ENCODE measurements at regions not wholly inside any gene's neighbourhood (a gene's known extent, or its start where the extent isn't known, plus 50 kb on each side); places are given as distances from the start of the nearest gene placed in this dataset.

DNA sequence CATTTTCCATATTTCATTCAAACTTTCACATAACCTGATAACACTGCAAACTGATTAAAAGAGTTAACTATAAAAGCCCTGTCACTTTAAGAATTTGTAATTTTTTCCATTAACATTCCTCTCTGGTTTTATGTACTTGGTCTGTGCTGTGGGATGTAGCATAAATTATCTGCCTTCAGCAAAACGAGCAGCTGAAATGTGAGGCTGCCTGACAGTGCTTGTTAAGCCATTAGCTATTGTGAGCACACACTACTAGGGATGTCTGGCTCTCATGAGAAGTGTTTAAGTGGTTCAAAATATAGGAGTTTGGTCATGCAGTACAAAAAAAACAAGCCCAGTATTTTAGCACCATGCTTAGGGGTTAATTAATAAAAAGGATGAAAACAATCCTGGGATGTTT is 63.0 kb downstream of the HOXA1 start:
- POLR2A ChIA-PET = no interaction called here
- DNase-seq (no peak), ATAC-seq (no peak)
- Mint-ChIP-seq H3K27me3 (no peaks in the 10 kb centered on the region), H3K27ac (no peak overlapping the region), H3K36me3 (ENCODE audit: low read depth) (no peaks in the 10 kb centered on the region), H3K9me3 (no peaks in the 10 kb centered on the region), H3K4me1 (ENCODE audit: low read depth) (peaks cover 21% of the 10 kb centered on the region), H3K4me3 (no peak overlapping the region)
- CTCF ChIA-PET = interaction anchor here (2.0 kb wide), 1 partner anchor 128 kb away, joined by 5 read pairs; no protein-coding TSS in a partner anchor
- intact Hi-C loops (cut with micrococcal nuclease) = no loop called here
- TF ChIP-seq, protein P1, sequence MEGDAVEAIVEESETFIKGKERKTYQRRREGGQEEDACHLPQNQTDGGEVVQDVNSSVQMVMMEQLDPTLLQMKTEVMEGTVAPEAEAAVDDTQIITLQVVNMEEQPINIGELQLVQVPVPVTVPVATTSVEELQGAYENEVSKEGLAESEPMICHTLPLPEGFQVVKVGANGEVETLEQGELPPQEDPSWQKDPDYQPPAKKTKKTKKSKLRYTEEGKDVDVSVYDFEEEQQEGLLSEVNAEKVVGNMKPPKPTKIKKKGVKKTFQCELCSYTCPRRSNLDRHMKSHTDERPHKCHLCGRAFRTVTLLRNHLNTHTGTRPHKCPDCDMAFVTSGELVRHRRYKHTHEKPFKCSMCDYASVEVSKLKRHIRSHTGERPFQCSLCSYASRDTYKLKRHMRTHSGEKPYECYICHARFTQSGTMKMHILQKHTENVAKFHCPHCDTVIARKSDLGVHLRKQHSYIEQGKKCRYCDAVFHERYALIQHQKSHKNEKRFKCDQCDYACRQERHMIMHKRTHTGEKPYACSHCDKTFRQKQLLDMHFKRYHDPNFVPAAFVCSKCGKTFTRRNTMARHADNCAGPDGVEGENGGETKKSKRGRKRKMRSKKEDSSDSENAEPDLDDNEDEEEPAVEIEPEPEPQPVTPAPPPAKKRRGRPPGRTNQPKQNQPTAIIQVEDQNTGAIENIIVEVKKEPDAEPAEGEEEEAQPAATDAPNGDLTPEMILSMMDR (IDR thresholded peaks at IDR 0.05) = no peak

DNA sequence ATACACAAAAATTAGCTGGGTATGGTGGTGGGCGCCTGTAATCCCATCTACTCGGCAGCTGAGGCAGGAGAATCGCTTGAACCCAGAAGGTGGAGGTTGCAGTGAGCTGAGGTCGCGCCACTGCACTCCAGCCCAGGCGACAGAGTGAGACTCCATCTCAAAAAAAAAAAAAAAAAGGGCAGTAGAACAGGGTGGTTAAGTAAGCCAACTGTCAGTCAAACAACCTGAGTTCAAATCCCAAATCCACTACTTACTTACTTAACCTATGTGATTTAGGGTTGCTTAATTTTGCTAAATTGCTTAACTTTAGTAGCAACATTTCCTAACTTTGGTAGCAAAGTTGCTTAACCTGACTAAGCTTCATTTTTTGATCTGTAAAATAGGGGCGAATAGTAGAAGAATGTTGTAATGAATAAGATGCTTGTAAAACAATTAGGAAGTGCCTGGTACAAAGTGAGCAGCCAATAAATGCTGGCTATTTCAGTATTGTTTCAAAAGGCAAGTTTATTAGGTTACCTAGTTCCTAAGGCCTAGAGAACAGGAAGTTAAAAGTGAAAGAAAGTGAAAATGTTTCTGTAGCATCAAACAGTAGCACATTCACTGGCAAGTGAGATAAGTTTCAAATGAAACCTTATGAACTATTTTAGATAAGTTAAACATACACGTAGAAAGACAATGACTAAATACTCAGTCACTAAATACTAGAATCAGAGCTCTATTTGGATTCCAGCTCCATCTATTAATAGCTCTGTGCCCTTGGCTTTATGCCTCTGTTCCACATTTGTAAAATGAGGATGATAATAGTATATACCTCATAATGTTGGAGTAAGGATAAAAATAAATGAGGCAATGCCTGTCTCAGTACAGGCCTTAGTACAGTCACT is 64.3 kb downstream of the HOXA1 start:
- POLR2A ChIA-PET = no interaction called here

DNA sequence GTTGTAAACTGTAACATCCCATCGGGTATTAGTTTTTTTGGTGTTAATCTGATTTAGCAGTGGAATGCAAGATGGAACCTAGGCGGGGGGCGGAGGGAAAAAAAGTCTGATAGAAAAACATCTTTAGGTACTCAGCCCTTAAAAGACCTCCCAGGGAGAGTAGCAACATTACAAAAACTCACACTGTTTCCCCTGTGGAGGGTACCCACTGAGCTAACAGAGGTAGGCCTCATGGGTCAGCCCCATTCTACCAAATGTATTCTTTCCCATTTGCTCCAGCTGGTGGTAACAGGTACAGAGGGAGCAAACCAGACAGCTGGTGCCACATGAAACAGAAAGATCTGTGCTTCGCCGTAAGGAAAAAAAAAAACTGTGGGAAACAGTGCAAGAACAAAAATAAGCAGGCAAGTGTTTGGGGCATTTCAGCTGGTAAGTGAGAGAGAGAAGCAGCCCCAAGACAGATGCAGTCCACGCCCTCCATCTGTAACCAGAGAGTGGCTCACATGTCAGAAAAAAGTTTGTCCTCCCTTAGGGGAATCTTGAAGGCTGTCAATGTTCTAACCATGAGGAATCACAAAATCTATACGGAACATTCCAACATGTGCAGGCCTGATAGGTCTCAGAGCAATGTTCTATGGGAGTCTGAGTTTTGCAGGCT is 65.3 kb downstream of the HOXA1 start:
- intact Hi-C loops (cut with micrococcal nuclease) = no loop called here
- H3K4me1 Mint-ChIP-seq (ENCODE audit: low read depth) = peaks cover 21% of the 10 kb centered on the region
- H3K9me3 Mint-ChIP-seq = no peaks in the 10 kb centered on the region
- ATAC-seq = no peak
- no peak overlapping the region for H3K27ac Mint-ChIP-seq
- no peak overlapping the region for H3K4me3 Mint-ChIP-seq
- no peak for DNase-seq
- no peaks in the 10 kb centered on the region for H3K36me3 Mint-ChIP-seq (ENCODE audit: low read depth)
- TF ChIP-seq, protein P1 (IDR thresholded peaks at IDR 0.05) = no peak
- H3K27me3 Mint-ChIP-seq = no peaks in the 10 kb centered on the region
- POLR2A ChIA-PET = no interaction called here
- CTCF ChIA-PET = no interaction called here

More for the DNA sequence above, 64.3 kb downstream of the HOXA1 start:
- Mint-ChIP-seq H3K4me3 (peak overlapping the region; percentile 19), H3K4me1 (ENCODE audit: low read depth) (peaks cover 21% of the 10 kb centered on the region), H3K9me3 (no peaks in the 10 kb centered on the region), H3K27ac (peak overlapping the region; percentile 88), H3K36me3 (ENCODE audit: low read depth) (no peaks in the 10 kb centered on the region), H3K27me3 (no peaks in the 10 kb centered on the region)
- DNase-seq (no peak), ATAC-seq (peak; percentile 76)
- intact Hi-C loops (cut with micrococcal nuclease) = no loop called here
- CTCF ChIA-PET = interaction anchor here (2.0 kb wide), 1 partner anchor 129 kb away, joined by 5 read pairs; no protein-coding TSS in a partner anchor
- TF ChIP-seq, protein P1 (IDR thresholded peaks at IDR 0.05) = no peak

DNA sequence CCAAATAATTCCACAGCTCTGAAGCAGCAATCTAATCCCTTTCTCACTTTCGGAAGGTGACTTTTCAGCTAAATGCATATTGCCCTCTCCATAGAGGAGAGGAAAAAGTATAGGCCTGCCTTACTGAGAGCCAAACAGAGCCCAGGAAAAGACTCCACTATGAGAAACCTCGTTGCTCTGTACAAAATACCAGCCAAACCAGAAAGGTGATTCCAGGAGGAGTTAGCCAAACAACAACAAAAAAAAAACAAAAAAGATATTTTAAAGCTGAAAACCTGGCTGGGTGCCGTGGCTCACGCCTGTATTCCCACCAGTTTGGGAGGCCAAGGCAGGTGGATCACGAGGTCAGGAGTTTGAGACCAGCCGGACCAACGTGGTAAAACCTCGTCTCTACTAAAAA is 70.5 kb downstream of the HOXA1 start:
- no peak for DNase-seq
- Mint-ChIP-seq H3K36me3 (ENCODE audit: low read depth) (no peaks in the 10 kb centered on the region), H3K4me1 (ENCODE audit: low read depth) (no peaks in the 10 kb centered on the region), H3K4me3 (no peak overlapping the region), H3K27ac (no peak overlapping the region), H3K27me3 (no peaks in the 10 kb centered on the region), H3K9me3 (no peaks in the 10 kb centered on the region)
- ChIA-PET POLR2A (no interaction called here), CTCF (interaction anchor here (1.7 kb wide), 1 partner anchor 136 kb away, joined by 4 read pairs; no protein-coding TSS in a partner anchor)
- TF ChIP-seq, protein P1 (IDR thresholded peaks at IDR 0.05) = no peak
- no peak for ATAC-seq
- intact Hi-C loops (cut with micrococcal nuclease) = no loop called here

DNA sequence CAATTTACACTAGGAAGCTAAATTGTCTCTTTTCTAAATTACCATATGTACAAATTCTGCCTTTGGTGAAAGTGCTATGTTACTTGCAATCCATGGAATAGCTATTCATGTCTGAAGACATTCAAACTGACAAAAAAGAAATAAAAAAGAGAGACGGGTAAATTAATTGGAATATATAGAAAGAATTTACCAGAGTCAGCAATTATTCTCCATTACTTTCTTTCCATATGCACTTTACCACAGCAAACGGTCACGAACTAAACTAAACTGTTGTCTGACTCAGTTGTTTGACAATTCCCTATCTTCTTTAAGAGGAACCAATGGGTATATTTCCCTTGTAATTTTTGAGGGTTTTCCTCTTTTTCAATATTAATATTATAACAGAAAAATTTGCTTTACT is 85.7 kb downstream of the HOXA1 start:
- Mint-ChIP-seq H3K27ac (no peak overlapping the region), H3K36me3 (ENCODE audit: low read depth) (no peaks in the 10 kb centered on the region), H3K4me1 (ENCODE audit: low read depth) (no peaks in the 10 kb centered on the region), H3K9me3 (peaks cover 11% of the 10 kb centered on the region), H3K4me3 (no peak overlapping the region), H3K27me3 (peaks cover 11% of the 10 kb centered on the region)
- DNase-seq (no peak), ATAC-seq (no peak)
- intact Hi-C loops (cut with micrococcal nuclease) = no loop called here
- ChIA-PET CTCF (no interaction called here), POLR2A (interaction anchor here (0.6 kb wide), 1 partner anchor 1605 kb away, joined by 4 read pairs; no protein-coding TSS in a partner anchor)
- TF ChIP-seq, protein P1 (IDR thresholded peaks at IDR 0.05) = no peak

Measured in activated CD8-positive, alpha-beta T cell treated with anti-CD3 and anti-CD28 coated beads for 36 hours (primary cell).